Spleen (tissue), 7 donors: ENCODE measurements at regions not wholly inside any gene's neighbourhood (a gene's known extent, or its start where the extent isn't known, plus 50 kb on each side); places are given as distances from the start of the nearest gene placed in this dataset.

Source experiments
- POLR2AphosphoS5 ChIP-seq, 3 donors: sonication (generic); formaldehyde crosslinking; IDR thresholded peaks; one replicate each; pipeline ENCODE4 v1.5.1; 2017; ENCODE audit warnings: antibody characterized with exemption in 3 of 3
- TF ChIP-seq, protein P1 (sequence below), 11 experiments: fragments of 200-600 bp in 7 of 11; fragments of 450-650 bp in 4 of 11; sonication (generic) in 4 of 11; IDR thresholded peaks in 8 of 11; conservative IDR thresholded peaks in 3 of 11; 1 replicate in 7 of 11; 2 replicates in 4 of 11; pipeline versions ENCODE4 v1.4.0 to v1.8.0; 2016 to 2021; ENCODE audit warnings: antibody characterized with exemption in 11 of 11, inconsistent platforms in 4 of 11, mild to moderate bottlenecking in 1 of 11
- donor health status: DM: no; HTN: no; CAD: no; lungs with moderate emphysema.
- donor health status: DM: no; HTN: no; CAD: no.
- donor health status: DM: no; HTN: no; CAD: no.

DNA sequence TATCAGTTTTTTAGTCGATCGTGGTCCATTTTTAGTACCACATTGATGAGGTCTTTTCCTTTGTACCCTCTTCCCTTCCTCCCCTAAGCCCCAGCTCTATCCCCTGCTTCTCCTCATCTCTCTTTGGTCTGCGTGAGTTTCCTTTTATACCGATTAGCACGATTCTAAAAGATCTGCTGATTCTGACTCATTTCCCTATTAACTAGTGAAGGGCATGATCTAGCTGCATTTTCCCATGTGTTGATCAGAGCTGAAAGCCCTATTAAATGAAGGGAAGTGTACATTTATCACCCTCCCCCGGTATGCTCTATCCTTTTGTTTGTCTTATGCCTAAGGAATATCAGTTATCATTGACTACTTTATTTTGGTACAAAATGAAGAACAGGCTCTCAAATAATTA, 181.7 kb upstream of the NPY2R start:
- TF ChIP-seq, protein P1, sequence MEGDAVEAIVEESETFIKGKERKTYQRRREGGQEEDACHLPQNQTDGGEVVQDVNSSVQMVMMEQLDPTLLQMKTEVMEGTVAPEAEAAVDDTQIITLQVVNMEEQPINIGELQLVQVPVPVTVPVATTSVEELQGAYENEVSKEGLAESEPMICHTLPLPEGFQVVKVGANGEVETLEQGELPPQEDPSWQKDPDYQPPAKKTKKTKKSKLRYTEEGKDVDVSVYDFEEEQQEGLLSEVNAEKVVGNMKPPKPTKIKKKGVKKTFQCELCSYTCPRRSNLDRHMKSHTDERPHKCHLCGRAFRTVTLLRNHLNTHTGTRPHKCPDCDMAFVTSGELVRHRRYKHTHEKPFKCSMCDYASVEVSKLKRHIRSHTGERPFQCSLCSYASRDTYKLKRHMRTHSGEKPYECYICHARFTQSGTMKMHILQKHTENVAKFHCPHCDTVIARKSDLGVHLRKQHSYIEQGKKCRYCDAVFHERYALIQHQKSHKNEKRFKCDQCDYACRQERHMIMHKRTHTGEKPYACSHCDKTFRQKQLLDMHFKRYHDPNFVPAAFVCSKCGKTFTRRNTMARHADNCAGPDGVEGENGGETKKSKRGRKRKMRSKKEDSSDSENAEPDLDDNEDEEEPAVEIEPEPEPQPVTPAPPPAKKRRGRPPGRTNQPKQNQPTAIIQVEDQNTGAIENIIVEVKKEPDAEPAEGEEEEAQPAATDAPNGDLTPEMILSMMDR (IDR thresholded peaks at IDR 0.05 in 8 of 11, conservative IDR thresholded peaks at IDR 0.05 in 3 of 11): no peak
- TF ChIP-seq POLR2AphosphoS5 (IDR thresholded peaks at IDR 0.05): no peak
